MM.1S (cell line): ENCODE measurements at regions not wholly inside any gene's neighbourhood (a gene's known extent, or its start where the extent isn't known, plus 50 kb on each side); places are given as distances from the start of the nearest gene placed in this dataset.

Source experiments
- DNase-seq: peaks from one replicate; pipeline ENCODE4 v3.0.0-alpha.2; 2015
- H2AFZ ChIP-seq: fragments of 300-600 bp; sonication (generic); 2 replicates; pipeline ENCODE4 v1.6.0; 2016; ENCODE audit warnings: antibody characterized with exemption, low read length
- H3F3A ChIP-seq: fragments of 300-600 bp; sonication (generic); 2 replicates; pipeline ENCODE4 v1.6.1; 2016; ENCODE audit warnings: mild to moderate bottlenecking, antibody characterized with exemption, low read length, moderate library complexity, mixed read lengths; ENCODE audit not compliant: insufficient read depth
- H3K27ac ChIP-seq: fragments of 300-600 bp; sonication (generic); 2 replicates; pipeline ENCODE4 v1.5.1; 2016; ENCODE audit warnings: mild to moderate bottlenecking, low read length
- H3K27me3 ChIP-seq: fragments of 300-600 bp; sonication (generic); replicated peaks from 2 replicates; pipeline ENCODE4 v1.6.0; 2016; ENCODE audit warnings: low read length; ENCODE audit not compliant: insufficient read depth
- H3K36me3 ChIP-seq: fragments of 300-600 bp; sonication (generic); replicated peaks from 2 replicates; pipeline ENCODE4 v1.6.1; 2016; ENCODE audit warnings: mild to moderate bottlenecking, low read length, mixed read lengths; ENCODE audit not compliant: insufficient read depth
- H3K4me1 ChIP-seq: fragments of 300-600 bp; sonication (generic); 2 replicates; pipeline ENCODE4 v1.6.1; 2016; ENCODE audit warnings: low read length, mixed read lengths
- H3K4me2 ChIP-seq: fragments of 300-600 bp; sonication (generic); 2 replicates; pipeline ENCODE4 v1.6.0; 2016; ENCODE audit warnings: low read depth, low read length
- H3K4me3 ChIP-seq: fragments of 300-600 bp; sonication (generic); 2 replicates; pipeline ENCODE4 v1.5.1; 2016; ENCODE audit warnings: low read length, mixed read lengths
- H3K79me2 ChIP-seq: fragments of 300-600 bp; sonication (generic); 2 replicates; pipeline ENCODE4 v1.6.1; 2016; ENCODE audit warnings: mixed run types, low read length, mixed read lengths
- H3K9ac ChIP-seq: fragments of 300-600 bp; sonication (generic); 2 replicates; pipeline ENCODE4 v1.6.1; 2016; ENCODE audit warnings: low read length, mixed read lengths
- H3K9me2 ChIP-seq: fragments of 300-600 bp; sonication (generic); replicated peaks from 2 replicates; pipeline ENCODE4 v1.6.1; 2016; ENCODE audit warnings: mild to moderate bottlenecking, low read length, mixed read lengths; ENCODE audit not compliant: insufficient read depth
- H3K9me3 ChIP-seq: fragments of 300-600 bp; sonication (generic); replicated peaks from 2 replicates; pipeline ENCODE4 v1.6.1; 2016; ENCODE audit warnings: mild to moderate bottlenecking, low read length, mixed read lengths; ENCODE audit not compliant: insufficient read depth
- H4K20me1 ChIP-seq: fragments of 300-600 bp; sonication (generic); 2 replicates; pipeline ENCODE4 v1.6.1; 2016; ENCODE audit warnings: mild to moderate bottlenecking, low read length, moderate library complexity, mixed read lengths; ENCODE audit not compliant: insufficient read depth
- CTCF ChIP-seq: fragments of 300-600 bp; sonication (generic); IDR thresholded peaks from 2 replicates; pipeline ENCODE4 v1.5.1; 2016; ENCODE audit warnings: antibody characterized with exemption, low read length, mixed read lengths
- EZH2 ChIP-seq: fragments of 300-600 bp; sonication (generic); optimal IDR thresholded peaks from 2 replicates; pipeline ENCODE3; 2017; ENCODE audit warnings: low read depth, mild to moderate bottlenecking, antibody characterized with exemption, low read length, mixed read lengths
- EZH2phosphoT487 ChIP-seq: fragments of 300-600 bp; sonication (generic); IDR thresholded peaks from 2 replicates; pipeline ENCODE4 v1.6.1; 2018; ENCODE audit warnings: antibody characterized with exemption, low read length

- no peak overlapping the region for H3K27ac ChIP-seq
- no peak for DNase-seq
- H3K79me2 ChIP-seq: no peaks in the 10 kb centered on the region
- H3F3A ChIP-seq: no peaks in the 10 kb centered on the region
- no peaks in the 10 kb centered on the region for H4K20me1 ChIP-seq
- H3K9me2 ChIP-seq: no peaks in the 10 kb centered on the region
- H2AFZ ChIP-seq: no peak overlapping the region
- H3K27me3 ChIP-seq: no peaks in the 10 kb centered on the region
- no peak overlapping the region for H3K9ac ChIP-seq
- TF ChIP-seq EZH2phosphoT487: no peak
- H3K4me1 ChIP-seq: no peaks in the 10 kb centered on the region
- H3K4me3 ChIP-seq: no peak overlapping the region
- H3K9me3 ChIP-seq: no peaks in the 10 kb centered on the region
- H3K4me2 ChIP-seq: no peak overlapping the region
- H3K36me3 ChIP-seq: no peaks in the 10 kb centered on the region
Observed at GRCh38 chr16:55014022-55014421, 83.4 kb downstream of the IRX5 start.

- Histone ChIP-seq H3F3A (no peaks in the 10 kb centered on the region), H3K79me2 (no peaks in the 10 kb centered on the region), H3K9me2 (no peaks in the 10 kb centered on the region), H3K36me3 (no peaks in the 10 kb centered on the region), H3K9ac (no peak overlapping the region), H3K4me3 (no peak overlapping the region), H3K4me1 (no peaks in the 10 kb centered on the region), H3K9me3 (no peaks in the 10 kb centered on the region), H4K20me1 (no peaks in the 10 kb centered on the region), H3K4me2 (no peak overlapping the region), H2AFZ (no peak overlapping the region), H3K27me3 (no peaks in the 10 kb centered on the region), H3K27ac (no peak overlapping the region)
- no peak for TF ChIP-seq EZH2phosphoT487
- TF ChIP-seq CTCF: no peak
- TF ChIP-seq EZH2: no peak
- DNase-seq: no peak
Observed at GRCh38 chr16:55015181-55015913, 84.7 kb downstream of the IRX5 start.

- H3K9me2 ChIP-seq: no peaks in the 10 kb centered on the region
- H3K27me3 ChIP-seq: no peaks in the 10 kb centered on the region
- H3F3A ChIP-seq: no peaks in the 10 kb centered on the region
- DNase-seq: no peak
- TF ChIP-seq CTCF (no peak), EZH2phosphoT487 (no peak), EZH2 (no peak)
- no peaks in the 10 kb centered on the region for H3K9me3 ChIP-seq
- H3K4me2 ChIP-seq: no peak overlapping the region
- no peak overlapping the region for H3K9ac ChIP-seq
- no peaks in the 10 kb centered on the region for H3K4me1 ChIP-seq
- no peaks in the 10 kb centered on the region for H4K20me1 ChIP-seq
- no peak overlapping the region for H2AFZ ChIP-seq
- H3K4me3 ChIP-seq: no peak overlapping the region
- no peak overlapping the region for H3K27ac ChIP-seq
- H3K79me2 ChIP-seq: no peaks in the 10 kb centered on the region
- H3K36me3 ChIP-seq: no peaks in the 10 kb centered on the region
Observed at GRCh38 chr16:55016515-55016914, 85.8 kb downstream of the IRX5 start.

- no peaks in the 10 kb centered on the region for H3K36me3 ChIP-seq
- H3K27me3 ChIP-seq: no peaks in the 10 kb centered on the region
- H3K4me2 ChIP-seq: no peak overlapping the region
- H3K27ac ChIP-seq: no peak overlapping the region
- no peaks in the 10 kb centered on the region for H3K79me2 ChIP-seq
- TF ChIP-seq EZH2phosphoT487: no peak
- TF ChIP-seq EZH2: no peak
- TF ChIP-seq CTCF: no peak
- no peak for DNase-seq
- no peaks in the 10 kb centered on the region for H3K4me1 ChIP-seq
- no peaks in the 10 kb centered on the region for H4K20me1 ChIP-seq
- H3K9ac ChIP-seq: no peak overlapping the region
- H3K9me3 ChIP-seq: no peaks in the 10 kb centered on the region
- no peak overlapping the region for H2AFZ ChIP-seq
- H3F3A ChIP-seq: no peaks in the 10 kb centered on the region
- H3K4me3 ChIP-seq: no peak overlapping the region
- H3K9me2 ChIP-seq: no peaks in the 10 kb centered on the region
Observed at GRCh38 chr16:55017321-55017720, 86.7 kb downstream of the IRX5 start.
